Body of pancreas (tissue), 4 donors: ENCODE measurements at regions not wholly inside any gene's neighbourhood (a gene's known extent, or its start where the extent isn't known, plus 50 kb on each side); places are given as distances from the start of the nearest gene placed in this dataset.

Source experiments
- POLR2A ChIP-seq, 3 donors: fragments of 450-650 bp; IDR thresholded peaks; one replicate each; pipeline ENCODE4 v1.6.1; 2016; ENCODE audit warnings: antibody characterized with exemption in 3 of 3, mild to moderate bottlenecking in 2 of 3
- TF ChIP-seq, protein P1 (sequence below), 7 experiments: fragments of 450-650 bp in 4 of 7; fragments of 200-600 bp in 3 of 7; sonication (generic) in 3 of 7; IDR thresholded peaks; one replicate each; pipeline ENCODE4 v1.5.1; 2016 to 2019; ENCODE audit warnings: antibody characterized with exemption in 7 of 7

DNA sequence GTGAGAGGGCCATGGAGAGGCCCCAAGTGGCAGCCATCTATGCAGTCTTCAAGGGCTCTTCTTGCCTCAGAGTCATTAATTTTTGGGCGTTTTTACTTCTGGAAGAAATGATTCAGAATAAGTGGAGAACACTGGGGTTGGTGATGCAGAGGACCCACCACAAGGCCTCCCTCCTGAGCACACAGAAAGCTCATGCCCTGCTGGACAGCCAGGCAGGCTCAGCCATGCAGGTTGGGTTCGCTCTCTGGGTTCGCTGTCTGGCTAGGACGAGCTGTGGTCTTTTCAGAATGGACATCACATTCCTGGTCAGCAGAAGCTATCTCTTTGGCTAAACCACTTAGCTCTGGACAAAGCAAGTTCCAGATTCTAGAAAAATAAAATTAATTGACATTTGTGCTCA, 480.8 kb downstream of the RPS24 start:
- TF ChIP-seq, protein P1, sequence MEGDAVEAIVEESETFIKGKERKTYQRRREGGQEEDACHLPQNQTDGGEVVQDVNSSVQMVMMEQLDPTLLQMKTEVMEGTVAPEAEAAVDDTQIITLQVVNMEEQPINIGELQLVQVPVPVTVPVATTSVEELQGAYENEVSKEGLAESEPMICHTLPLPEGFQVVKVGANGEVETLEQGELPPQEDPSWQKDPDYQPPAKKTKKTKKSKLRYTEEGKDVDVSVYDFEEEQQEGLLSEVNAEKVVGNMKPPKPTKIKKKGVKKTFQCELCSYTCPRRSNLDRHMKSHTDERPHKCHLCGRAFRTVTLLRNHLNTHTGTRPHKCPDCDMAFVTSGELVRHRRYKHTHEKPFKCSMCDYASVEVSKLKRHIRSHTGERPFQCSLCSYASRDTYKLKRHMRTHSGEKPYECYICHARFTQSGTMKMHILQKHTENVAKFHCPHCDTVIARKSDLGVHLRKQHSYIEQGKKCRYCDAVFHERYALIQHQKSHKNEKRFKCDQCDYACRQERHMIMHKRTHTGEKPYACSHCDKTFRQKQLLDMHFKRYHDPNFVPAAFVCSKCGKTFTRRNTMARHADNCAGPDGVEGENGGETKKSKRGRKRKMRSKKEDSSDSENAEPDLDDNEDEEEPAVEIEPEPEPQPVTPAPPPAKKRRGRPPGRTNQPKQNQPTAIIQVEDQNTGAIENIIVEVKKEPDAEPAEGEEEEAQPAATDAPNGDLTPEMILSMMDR (IDR thresholded peaks at IDR 0.05): no peak
- TF ChIP-seq POLR2A (IDR thresholded peaks at IDR 0.05): no peak
